Gastroesophageal sphincter (tissue), 3 donors: ENCODE measurements at regions not wholly inside any gene's neighbourhood (a gene's known extent, or its start where the extent isn't known, plus 50 kb on each side); places are given as distances from the start of the nearest gene placed in this dataset.

Experiments
- EP300 ChIP-seq: sonication (generic); formaldehyde crosslinking; IDR thresholded peaks from one replicate; pipeline ENCODE4 v1.6.1; 2017; ENCODE audit warnings: antibody characterized with exemption, mild to moderate bottlenecking
- POLR2A ChIP-seq, 2 donors: fragments of 450-650 bp; IDR thresholded peaks; one replicate each; pipeline ENCODE4 v1.6.1; 2017; ENCODE audit warnings: antibody characterized with exemption in 2 of 2, mild to moderate bottlenecking in 2 of 2, moderate library complexity in 1 of 2
- TF ChIP-seq, protein P1 (sequence below), 4 experiments: fragments of 200-600 bp in 2 of 4; fragments of 450-650 bp in 2 of 4; sonication (generic) in 1 of 4; IDR thresholded peaks; one replicate each; pipeline ENCODE4 v1.5.1; 2017 to 2019; ENCODE audit warnings: antibody characterized with exemption in 4 of 4, mild to moderate bottlenecking in 2 of 4, moderate library complexity in 2 of 4

DNA sequence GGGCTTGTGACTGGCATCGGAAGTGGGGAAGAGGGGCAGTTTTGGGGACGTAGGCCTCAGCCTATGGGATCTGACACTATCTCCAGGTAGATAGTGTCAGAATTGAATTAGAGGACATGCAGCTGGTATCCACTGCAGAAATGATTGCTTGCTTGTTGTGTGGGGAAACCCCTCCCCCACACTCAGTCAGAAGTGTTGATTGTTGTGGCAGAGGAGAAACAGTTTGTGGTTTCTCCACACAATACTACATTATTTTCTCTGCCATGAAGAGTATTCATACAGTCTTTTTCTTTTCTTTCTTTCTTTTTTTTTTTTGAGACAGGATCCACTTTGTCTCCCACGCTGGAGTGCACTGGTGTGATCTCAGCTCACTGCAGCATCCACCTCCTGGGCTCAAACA, 113.9 kb downstream of the ARRDC3 start:
- TF ChIP-seq, protein P1, sequence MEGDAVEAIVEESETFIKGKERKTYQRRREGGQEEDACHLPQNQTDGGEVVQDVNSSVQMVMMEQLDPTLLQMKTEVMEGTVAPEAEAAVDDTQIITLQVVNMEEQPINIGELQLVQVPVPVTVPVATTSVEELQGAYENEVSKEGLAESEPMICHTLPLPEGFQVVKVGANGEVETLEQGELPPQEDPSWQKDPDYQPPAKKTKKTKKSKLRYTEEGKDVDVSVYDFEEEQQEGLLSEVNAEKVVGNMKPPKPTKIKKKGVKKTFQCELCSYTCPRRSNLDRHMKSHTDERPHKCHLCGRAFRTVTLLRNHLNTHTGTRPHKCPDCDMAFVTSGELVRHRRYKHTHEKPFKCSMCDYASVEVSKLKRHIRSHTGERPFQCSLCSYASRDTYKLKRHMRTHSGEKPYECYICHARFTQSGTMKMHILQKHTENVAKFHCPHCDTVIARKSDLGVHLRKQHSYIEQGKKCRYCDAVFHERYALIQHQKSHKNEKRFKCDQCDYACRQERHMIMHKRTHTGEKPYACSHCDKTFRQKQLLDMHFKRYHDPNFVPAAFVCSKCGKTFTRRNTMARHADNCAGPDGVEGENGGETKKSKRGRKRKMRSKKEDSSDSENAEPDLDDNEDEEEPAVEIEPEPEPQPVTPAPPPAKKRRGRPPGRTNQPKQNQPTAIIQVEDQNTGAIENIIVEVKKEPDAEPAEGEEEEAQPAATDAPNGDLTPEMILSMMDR (IDR thresholded peaks at IDR 0.05), result no peak
- TF ChIP-seq EP300 (no peak), POLR2A (IDR thresholded peaks at IDR 0.05) (no peak)
